ENCODE measurements at regions not wholly inside any gene's neighbourhood (a gene's known extent, or its start where the extent isn't known, plus 50 kb on each side); places are given as distances from the start of the nearest gene placed in this dataset.
"Not testable (repeated sequence)": the region's sequence is repeated elsewhere in the genome, so short reads cannot be mapped to it uniquely, and the experiment has no call there.

DNA sequence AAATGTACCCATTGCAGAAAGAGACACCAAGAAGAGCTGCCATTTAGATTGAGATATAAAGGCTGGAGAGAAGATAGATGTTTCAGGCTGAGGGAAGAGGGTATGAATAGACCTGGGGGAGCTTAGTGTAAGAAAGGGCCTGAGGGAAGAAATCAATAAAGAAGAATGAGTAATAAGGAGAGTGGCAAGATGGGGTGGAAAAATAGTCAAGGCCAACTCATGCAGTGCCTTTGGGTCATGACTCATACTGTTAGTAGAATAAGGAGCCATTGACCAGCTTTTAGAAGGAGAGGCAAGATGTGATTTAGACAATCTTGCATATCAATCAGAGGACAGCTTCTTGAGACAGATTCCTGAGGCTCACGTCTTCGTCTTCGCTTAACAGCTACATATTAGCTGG lies 287.5 kb downstream of the DUSP6 start:
- no peak for DNase-seq (ENCODE audit: low spot score)

DNA sequence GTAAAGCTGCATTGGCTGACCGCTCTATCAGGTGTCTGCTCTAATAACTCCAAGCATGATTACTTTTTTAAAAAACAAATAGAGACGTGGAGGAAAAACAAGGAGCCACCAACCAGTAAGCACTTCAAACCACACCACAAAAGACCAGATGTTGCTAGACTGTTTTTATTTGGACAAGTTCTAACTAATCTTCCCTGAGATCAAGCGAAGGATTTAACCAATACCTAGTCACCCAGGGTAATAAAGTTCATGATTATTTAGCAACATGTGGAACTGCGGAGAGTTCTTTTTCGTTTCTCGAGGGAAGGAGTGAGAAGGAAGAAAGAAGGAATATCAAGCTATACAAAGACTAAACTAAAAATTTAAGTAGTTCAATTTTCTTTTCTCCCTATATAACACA lies 288.1 kb downstream of the DUSP6 start:
- DNase-seq (ENCODE audit: low spot score), result no peak

DNA sequence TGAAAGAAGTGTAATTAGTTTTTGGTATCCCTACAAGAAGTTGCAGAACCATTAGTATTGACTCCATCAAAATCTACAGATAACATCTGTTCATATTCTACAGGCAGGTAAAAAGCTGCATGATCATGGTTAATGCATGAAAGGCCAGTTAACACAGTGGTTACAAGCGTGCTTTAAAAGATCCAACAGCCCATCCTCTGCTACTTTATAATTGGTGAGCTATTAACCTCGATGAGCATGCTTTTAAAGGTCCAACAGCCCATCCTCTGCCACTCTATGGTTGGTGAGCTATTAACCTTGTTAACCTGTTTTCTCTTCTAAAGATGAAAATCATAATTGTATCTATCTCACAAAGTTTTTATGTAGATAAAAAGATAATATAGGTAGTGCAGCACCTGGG lies 289.3 kb downstream of the DUSP6 start:
- DNase-seq (ENCODE audit: low spot score), result no peak

DNA sequence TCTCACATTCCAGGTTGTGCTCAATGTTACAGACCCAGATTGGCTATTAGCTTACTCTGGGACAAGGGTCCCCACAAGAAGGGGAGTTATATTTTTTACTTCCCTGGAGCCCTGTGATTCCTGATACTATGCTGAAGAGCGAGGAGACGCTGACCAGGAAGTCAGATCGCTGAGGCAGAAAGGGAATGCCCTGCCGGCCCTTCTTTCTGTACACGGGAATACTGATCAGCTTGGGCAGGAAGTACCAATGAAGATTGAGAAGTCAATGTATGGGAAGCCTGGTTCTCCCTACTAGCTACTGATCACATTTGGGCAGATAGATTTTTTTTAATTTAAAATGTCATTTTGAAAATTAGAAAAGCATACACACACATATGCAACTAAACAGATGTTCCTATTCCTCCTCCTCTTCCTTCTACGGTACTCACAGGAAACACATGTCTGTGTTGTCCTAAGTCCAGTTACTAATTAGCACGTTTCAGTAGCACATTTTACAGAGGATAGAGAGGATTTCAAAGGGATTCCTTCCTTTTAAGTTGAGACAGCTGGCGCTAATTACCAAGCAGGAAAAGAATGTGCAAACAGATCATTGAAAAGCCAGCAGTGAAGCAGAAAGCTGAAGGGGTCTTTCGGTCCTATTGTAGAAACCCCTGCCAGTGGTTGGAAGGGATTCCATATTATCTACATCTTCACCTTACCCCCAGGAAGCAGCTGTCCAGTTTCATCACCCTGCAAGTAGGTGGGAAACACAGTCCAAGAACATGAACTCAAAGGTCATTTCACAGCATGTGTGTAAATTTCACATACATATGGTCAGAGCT lies 292.4 kb downstream of the DUSP6 start:
- DNase-seq (ENCODE audit: low spot score), result no peak

DNA sequence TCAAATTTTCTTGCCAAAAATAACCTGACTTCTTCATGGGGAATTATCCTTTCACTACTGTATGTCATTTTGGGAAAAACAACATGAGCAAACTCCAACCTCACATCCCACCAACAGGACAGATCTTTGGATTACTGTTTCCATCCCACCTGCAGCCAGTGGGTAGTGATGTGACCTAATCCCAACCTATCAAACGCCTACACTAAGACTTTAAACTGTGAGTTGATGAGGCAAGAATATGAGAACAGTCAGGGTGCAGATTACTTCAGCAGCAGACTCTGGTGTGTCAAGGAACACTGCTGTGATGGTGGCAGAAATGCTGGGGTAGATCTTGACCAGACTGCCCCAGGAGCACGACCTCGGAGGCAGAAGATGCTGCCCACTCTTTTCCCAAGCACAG lies 293.2 kb downstream of the DUSP6 start:
- no peak for DNase-seq (ENCODE audit: low spot score)

DNA sequence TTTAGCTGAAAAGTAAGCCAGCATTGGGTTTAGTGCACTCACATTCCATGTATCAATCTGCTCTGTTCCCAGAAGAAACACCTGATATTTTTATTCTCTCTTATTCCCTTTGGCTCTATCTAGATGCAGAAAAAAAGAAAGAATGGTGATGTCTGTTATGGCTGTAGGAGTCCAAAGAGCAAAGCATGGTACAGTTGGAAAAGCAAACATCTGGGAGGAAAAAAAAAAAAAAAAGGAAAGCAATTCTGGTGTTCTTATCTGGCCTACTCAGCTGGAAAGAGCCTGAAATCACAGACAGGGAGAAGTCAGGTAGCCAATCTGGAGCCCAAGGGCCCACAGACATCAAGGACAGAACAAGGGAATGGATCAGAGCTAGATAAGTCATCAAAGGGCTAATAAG lies 293.9 kb downstream of the DUSP6 start:
- no peak for DNase-seq (ENCODE audit: low spot score)

DNA sequence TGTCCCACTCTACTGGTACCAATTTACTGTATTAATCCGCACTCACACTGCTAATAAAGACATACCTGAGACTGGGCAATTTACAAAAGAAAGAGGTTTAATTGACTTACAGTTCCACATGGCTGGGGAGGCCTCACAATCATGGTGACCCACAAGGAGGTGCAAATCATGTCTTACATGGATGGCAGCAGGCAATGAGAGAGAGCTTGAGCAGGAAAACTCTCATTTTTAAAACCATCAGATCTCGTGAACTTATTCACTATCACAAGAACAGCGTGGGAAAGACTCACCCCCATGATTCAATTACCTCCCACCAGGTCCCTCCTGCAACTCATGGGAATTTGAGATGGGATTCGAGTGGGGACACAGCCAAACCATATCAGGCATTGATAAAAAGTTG lies 298.5 kb downstream of the DUSP6 start:
- DNase-seq (ENCODE audit: low spot score), result not testable (repeated sequence)

DNA sequence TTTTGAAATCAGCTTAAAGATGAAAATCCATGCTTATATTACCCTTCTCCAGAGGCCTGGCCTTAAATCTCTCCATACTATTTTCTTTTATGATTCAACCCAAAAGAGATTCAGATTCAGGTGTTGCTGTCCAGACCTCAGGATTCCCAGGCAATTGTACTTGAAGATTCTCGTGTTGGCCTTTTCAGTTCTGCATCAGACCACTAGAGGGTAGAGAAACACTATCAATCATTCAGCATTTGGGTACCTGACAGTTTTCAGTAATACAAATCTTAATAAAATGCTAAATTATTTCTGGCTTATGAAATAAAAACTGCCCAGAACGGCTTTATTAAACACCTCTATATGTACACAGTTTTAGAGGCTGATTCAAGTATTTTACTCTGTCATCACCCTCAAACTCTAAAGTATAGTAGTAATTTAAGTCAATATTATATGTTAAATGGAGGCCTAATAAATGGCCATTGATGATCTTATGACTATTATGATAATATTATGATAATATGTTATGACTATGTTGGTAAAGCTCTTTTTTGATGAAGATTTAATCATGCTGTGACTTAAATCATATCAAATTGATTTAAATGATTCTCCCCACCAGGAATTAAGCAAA lies 301.1 kb downstream of the DUSP6 start:
- peak; percentile 44 for DNase-seq (ENCODE audit: low spot score)

DNA sequence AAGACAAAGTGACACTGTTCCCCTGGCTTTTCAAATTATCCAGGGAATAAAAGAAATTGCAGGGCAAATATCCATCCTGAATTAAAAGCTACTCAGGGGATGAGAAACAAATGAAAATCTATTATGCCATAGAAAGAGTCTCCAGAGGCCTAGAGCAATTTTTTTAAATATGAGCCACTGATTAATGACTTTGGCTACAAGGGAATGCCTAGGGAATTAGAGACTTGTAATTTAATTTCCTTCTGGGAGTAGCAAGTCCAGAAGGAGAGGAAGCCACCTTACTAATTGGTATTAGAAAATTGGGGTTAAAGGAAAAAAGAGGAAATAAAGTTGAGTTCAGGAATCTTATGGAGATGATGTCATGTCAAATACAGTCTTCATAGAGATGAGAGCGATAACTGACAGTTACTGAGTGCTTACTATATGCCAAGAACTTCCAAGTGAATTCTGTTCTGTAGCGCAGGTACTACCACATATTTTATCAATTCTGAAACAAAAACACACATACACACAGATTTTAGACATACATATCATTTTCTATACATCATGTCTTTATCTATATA lies 304.4 kb downstream of the DUSP6 start:
- no peak for DNase-seq (ENCODE audit: low spot score)

DNA sequence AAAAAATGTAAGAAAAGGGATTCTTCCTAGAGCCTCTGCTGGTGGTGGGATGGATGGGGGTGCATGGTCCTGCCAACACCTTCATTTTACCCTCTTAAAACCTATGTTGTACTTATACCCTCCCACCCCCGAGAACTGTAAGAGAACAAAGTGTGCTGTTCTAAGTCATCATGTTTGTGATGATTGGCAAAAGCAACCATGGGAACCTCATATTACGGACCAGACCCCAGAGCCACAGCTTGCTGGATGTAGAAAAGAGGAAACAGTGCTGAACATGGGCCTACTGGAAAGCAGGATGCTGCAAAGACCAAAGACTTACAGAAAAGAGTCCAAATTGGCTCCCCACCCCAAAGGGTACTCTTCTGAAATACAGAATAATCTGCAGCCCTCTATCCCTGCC lies 311.2 kb downstream of the DUSP6 start:
- DNase-seq (ENCODE audit: low spot score), result no peak

DNA sequence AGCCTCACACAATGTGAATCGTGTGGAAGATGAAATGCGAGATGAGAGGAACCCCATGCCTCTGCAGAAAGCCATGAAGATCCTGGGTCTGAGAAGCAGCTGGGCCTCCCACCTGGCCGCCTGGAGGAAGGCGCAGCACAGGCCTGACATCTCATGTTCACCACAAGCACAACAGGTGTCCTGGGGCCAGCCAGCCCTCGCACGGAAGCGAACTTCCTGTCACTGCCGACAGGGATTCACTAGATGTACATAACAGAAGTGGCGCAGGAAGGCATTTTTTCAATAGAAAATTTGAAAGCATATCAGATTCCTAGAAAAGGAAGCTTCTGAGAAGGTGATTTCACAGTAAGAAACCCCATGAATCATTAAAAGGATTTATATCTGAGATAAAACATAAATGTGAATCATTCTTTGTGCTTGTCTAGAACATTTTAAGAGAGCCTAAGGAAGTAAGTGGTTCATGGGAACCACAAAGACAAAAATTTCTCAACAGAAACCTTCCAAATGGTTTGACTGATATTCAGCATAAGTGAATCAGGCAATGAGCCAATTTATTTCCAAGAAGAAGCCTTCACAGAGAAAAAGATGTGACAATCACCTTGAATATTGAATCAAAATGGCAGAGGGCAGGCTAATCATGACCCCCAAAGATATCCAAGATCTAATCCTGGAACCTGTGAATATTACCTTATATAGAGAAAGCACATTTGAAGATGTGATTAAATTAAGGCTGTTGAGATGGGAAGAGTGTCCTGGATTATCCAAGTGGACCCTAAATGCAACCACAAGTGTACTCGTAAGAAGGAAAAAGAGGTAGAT lies 311.9 kb downstream of the DUSP6 start:
- no peak for DNase-seq (ENCODE audit: low spot score)

DNA sequence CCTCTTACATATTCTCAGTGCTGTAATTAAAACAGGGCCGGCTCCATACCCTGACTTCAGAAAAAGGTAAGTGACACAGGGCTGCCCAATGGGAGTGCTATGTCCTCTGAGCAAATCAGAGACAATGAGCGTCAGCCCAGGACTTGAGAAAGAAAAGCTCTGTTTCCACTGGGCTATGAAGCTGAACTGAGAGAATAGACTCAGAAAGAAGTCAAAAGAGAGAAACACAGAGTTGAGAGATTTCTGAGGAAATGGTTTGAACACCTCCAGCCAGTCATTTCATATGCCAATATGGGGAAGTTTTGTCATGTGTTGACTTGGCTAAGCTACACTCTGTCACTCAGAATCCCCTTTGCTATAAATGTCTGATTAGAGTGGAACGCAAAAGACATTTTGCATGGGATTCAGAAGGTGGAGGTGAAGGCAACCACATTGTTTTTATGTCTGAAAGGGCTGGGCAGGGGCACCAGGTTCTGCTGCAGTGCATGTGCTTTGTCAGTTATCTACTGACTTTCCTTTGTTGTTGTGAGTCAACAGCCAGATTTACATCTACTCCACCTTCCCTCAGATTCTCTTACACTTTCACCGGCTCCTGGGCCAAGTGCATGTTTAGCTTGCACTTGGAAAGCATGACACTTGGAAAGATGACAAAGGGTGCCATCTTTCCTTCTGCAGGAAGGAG lies 313.3 kb downstream of the DUSP6 start:
- no peak for DNase-seq (ENCODE audit: low spot score)

DNA sequence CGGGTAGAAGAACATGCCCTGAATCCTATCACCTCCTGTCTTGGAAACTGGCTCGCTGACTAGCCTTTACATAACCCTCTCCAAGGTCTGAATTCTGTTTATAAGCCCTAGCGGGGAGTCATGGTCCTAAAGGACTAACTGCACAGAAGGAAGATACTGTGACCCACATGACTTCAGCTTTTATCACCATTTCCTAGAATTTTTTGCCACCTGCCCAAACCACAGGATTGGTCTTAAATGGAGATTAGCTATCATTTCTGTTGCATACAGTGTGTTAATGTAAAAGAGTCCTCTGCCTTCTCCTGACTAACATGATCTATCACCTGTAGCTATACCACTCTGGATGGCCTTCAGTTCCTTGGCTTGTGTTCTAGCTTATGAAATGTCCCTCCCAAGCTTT lies 319.2 kb downstream of the DUSP6 start:
- no peak for DNase-seq (ENCODE audit: low spot score)

DNA sequence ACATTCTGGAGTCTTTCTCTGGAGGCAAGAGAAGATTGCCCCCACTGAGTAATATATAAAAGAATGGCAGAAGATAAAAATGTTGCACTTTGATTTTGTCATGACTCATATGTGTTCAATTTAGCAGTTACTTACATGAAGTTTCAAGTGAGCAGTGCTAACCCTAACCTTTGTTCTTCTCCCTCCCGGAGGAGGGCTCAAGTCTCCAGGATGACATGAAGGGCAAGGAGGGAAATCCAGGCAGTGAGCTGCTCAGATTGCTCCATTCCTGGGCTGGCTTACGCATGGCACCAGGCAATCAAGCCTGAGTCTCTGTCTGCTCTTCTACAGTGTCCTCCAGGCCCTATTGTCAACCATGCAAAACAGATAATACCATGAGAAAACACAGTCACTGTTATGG lies 322.3 kb downstream of the DUSP6 start:
- DNase-seq (ENCODE audit: low spot score), result no peak

DNA sequence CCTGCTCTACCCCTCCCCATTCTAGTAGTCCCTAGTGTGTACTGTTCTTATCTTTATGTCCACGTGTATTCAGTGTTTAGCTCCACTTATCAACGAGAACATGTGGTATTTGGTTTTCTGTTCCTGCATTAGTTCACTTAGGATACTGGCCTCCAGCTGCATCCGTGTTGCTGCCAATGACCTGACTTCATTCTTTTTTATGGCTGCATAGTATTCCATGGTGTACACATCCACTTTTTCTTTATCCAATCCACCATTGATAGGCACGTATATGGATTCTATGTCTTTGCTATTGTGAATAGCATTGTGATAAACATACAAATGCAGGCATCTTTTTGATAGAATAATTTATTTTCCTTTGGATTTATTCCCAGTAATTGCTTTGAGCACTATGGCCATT lies 327.7 kb downstream of the DUSP6 start:
- no peak for DNase-seq (ENCODE audit: low spot score)

DNA sequence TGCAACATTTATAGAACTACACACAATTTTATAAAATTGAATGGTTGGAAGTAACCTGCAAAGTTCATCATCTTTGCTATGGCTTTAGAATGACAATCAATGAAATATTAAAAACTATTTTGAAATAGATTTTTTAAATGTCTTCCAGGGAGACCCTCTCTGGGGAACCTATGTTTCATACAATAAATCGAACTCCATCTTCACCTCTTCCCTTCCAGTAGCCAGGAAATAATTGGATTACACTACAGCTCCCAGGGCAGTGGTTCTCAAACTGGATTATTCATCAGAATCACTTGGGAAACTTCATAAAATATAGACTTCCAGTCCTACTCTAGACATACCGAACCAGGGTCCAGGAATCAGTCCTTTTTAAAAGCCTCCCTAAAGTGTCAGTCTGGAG lies 328.4 kb downstream of the DUSP6 start:
- DNase-seq (ENCODE audit: low spot score), result no peak

DNA sequence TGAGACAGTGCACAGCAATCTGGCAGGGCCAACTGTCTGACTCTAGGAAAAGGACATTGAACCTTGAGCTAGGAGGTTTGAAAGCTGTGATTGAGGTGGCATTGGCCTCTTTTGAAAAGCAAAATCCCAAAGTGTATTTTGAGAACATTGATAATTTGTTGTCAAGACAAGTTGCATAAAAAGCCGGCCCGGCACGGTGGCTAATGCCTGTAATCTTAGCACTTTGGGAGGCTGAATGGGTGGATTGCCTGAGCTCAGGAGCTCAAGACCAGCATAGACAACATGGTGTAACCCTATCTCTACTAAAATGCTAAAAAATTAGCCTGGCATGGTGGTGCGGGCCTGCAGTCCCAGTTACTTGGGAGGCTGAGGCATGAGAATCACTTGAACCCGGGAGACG lies 331.6 kb downstream of the DUSP6 start:
- DNase-seq (ENCODE audit: low spot score), result no peak

DNA sequence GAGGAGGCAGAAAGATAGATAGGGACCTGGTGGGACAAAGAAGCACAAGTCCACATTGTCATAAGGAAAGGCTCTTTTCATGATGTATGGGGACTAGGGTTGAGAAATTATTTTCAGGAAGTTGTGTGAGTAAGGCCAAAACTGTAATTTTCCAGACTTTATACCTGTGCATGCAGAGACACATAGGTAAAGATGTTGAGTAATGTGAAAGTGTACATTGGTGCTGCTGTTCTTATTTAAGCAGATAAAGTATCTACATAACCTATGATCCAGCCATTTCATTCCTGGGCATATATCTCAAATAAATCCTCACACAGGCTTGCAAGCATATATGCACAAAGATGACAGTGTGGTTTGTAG lies 332.2 kb downstream of the DUSP6 start:
- no peak for DNase-seq (ENCODE audit: low spot score)

DNA sequence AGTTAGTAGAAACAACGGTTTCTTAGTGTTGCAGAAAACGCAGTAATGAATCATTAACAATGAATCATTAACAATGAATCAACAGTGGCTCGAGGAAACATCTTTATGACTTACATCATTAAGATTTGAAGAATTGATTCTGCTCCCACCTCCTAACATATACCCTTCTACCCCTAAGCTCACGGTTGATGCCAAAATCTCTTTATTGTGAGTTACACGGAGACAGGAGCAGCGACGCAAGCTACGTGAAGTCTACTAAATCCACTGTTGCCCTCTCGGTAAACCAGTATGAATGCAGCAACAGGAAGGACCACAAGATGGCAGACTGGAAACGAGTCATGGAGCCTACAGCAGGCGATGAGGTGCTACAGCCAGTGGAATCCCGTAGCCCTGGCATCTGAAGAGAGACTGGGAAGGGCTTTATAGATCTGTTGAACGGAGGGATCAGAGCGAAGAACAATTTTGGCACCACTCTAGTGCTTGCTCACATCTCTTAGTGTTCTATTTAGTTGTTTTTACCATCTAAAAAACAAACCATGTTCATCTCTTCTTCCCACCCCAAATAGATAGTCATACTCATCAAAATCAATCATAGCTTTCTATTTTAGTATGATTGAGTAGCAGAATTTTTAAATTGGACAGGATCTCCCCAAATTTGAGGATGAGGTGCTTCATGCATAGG lies 332.7 kb downstream of the DUSP6 start:
- DNase-seq (ENCODE audit: low spot score), result peak; percentile 84

DNA sequence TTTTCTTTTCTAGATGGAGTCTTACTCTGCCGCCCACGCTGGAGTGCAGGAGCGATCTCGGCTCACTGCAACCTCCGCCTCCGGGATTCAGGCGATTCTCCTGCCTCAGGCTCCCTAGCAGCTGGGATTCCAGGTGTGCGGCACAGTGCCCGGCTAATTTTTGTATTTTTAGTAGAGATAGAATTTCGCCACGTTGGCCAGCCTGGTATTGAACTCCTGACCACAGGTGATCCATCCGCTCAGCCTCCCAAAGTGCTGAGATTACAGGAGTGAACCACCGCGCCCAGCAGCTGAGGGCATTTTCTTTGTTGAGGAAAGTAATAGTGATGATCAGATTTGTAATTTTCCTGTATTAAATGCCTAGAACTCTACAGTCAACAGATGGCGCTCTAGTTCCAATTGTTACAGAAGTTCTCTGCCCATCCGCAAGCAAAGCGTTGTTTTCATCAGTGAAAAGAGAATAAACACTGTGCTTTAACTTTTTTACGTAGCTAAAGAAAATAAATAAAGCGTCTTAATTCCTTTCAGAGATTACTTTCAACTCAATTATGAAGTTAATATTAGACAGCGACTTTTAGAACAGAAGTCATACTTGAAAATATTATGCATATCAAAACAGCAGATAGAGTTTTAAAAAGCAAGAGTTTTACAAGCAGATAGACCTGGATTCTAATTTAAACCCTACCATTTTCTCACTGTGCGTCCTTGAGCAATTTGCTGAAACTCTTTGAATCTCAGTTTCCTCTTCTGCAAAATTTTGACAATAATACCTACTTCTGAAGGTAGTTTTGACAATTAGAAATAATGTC lies 335.1 kb downstream of the DUSP6 start:
- peak; percentile 62 for DNase-seq (ENCODE audit: low spot score)

DNA sequence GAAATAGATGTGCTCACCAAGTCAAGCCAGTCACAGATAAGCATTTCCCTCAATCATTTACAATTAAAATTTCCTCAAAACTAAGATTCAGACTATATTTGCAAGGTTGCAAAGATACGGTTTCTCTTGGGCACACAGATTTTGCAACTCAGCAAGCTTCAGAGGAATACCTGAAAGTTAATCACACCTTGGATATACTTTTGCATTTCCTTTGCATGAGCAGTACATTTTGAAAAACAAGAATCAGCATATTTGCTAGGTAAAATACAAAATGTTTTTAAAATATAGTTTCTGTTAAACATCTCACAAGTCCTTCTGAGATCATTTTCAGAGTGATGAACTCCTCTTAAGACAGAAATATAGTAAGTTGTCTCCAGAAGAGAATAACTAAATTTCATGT lies 336.9 kb downstream of the DUSP6 start:
- no peak for DNase-seq (ENCODE audit: low spot score)
